GM23338 (cell line): ENCODE measurements at regions not wholly inside any gene's neighbourhood (a gene's known extent, or its start where the extent isn't known, plus 50 kb on each side); places are given as distances from the start of the nearest gene placed in this dataset.
"Not testable (repeated sequence)": the region's sequence is repeated elsewhere in the genome, so short reads cannot be mapped to it uniquely, and the experiment has no call there.

Experiments
- CREB1 ChIP-seq: fragments of 250-450 bp; sonication (Bioruptor Pico); IDR thresholded peaks from 2 replicates; pipeline ENCODE4 v1.5.0; 2020; ENCODE audit warnings: low read depth, mild to moderate bottlenecking, moderate library complexity
- EZH2 ChIP-seq: fragments of 200-600 bp; sonication (generic); IDR thresholded peaks from one replicate; pipeline ENCODE4 v1.8.0; 2017; ENCODE audit warnings: antibody characterized with exemption, mild to moderate bottlenecking, low read depth; ENCODE audit not compliant: unreplicated experiment
- EZH2phosphoT487 ChIP-seq: fragments of 200-600 bp; sonication (generic); IDR thresholded peaks from one replicate; pipeline ENCODE4 v1.8.1; 2018; ENCODE audit warnings: antibody characterized with exemption; ENCODE audit not compliant: unreplicated experiment
- JUNB ChIP-seq: IDR thresholded peaks from one replicate; pipeline ENCODE4 v1.6.1; 2016; ENCODE audit warnings: antibody characterized with exemption; ENCODE audit not compliant: unreplicated experiment
- POLR2AphosphoS5 ChIP-seq: IDR thresholded peaks from 2 replicates; pipeline ENCODE4 v1.6.1; 2016; ENCODE audit warnings: antibody characterized with exemption, low read depth
- STAT1 ChIP-seq: IDR thresholded peaks from one replicate; pipeline ENCODE4 v1.6.1; 2016; ENCODE audit warnings: antibody characterized with exemption; ENCODE audit not compliant: unreplicated experiment
- TF ChIP-seq, protein P1 (sequence below), 2 experiments: fragments of 200-600 bp in 1 of 2; sonication (generic) in 1 of 2; conservative IDR thresholded peaks; 2 replicates each; pipeline versions ENCODE4 v1.5.1 to v1.6.1; 2016 to 2017; ENCODE audit warnings: antibody characterized with exemption in 2 of 2, low read depth in 2 of 2, mild to moderate bottlenecking in 2 of 2, moderate library complexity in 1 of 2
- TF ChIP-seq, protein P2 (sequence below): IDR thresholded peaks from one replicate; pipeline ENCODE4 v1.6.1; 2018; ENCODE audit warnings: antibody characterized with exemption; ENCODE audit not compliant: unreplicated experiment

DNA sequence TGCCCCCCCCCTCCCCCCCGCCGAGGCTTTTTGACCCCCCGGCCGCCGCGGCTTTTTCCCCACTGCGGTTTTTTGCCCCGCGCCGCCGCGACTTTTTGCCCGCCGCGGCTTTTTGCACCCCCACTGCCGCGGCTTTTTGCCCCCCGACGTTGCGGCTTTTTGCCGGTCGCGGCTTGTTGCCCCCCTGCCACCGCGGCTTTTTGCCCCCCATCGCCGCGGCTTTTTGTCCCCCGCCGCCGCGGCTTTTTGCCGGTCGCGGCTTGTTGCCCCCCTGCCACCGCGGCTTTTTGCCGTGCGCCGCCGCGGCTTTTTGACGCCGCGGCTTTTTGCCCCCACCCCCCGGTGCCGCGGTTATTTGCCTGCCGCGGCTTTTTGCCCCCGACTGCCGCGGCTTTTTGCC lies 395.4 kb downstream of the ZNF33B start:
- TF ChIP-seq EZH2, POLR2AphosphoS5, EZH2phosphoT487, JUNB, CREB1, STAT1: not testable (repeated sequence)
- TF ChIP-seq, protein P1, sequence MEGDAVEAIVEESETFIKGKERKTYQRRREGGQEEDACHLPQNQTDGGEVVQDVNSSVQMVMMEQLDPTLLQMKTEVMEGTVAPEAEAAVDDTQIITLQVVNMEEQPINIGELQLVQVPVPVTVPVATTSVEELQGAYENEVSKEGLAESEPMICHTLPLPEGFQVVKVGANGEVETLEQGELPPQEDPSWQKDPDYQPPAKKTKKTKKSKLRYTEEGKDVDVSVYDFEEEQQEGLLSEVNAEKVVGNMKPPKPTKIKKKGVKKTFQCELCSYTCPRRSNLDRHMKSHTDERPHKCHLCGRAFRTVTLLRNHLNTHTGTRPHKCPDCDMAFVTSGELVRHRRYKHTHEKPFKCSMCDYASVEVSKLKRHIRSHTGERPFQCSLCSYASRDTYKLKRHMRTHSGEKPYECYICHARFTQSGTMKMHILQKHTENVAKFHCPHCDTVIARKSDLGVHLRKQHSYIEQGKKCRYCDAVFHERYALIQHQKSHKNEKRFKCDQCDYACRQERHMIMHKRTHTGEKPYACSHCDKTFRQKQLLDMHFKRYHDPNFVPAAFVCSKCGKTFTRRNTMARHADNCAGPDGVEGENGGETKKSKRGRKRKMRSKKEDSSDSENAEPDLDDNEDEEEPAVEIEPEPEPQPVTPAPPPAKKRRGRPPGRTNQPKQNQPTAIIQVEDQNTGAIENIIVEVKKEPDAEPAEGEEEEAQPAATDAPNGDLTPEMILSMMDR (conservative IDR thresholded peaks at IDR 0.05; ENCODE audit: low read depth in 2 of 2): not testable (repeated sequence)
- TF ChIP-seq, protein P2, sequence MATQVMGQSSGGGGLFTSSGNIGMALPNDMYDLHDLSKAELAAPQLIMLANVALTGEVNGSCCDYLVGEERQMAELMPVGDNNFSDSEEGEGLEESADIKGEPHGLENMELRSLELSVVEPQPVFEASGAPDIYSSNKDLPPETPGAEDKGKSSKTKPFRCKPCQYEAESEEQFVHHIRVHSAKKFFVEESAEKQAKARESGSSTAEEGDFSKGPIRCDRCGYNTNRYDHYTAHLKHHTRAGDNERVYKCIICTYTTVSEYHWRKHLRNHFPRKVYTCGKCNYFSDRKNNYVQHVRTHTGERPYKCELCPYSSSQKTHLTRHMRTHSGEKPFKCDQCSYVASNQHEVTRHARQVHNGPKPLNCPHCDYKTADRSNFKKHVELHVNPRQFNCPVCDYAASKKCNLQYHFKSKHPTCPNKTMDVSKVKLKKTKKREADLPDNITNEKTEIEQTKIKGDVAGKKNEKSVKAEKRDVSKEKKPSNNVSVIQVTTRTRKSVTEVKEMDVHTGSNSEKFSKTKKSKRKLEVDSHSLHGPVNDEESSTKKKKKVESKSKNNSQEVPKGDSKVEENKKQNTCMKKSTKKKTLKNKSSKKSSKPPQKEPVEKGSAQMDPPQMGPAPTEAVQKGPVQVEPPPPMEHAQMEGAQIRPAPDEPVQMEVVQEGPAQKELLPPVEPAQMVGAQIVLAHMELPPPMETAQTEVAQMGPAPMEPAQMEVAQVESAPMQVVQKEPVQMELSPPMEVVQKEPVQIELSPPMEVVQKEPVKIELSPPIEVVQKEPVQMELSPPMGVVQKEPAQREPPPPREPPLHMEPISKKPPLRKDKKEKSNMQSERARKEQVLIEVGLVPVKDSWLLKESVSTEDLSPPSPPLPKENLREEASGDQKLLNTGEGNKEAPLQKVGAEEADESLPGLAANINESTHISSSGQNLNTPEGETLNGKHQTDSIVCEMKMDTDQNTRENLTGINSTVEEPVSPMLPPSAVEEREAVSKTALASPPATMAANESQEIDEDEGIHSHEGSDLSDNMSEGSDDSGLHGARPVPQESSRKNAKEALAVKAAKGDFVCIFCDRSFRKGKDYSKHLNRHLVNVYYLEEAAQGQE: not testable (repeated sequence)
